Large intestine (tissue), 3 donors: ENCODE measurements at regions not wholly inside any gene's neighbourhood (a gene's known extent, or its start where the extent isn't known, plus 50 kb on each side); places are given as distances from the start of the nearest gene placed in this dataset.

Source experiments
- DNase-seq, 2 donors: peaks; one replicate each; pipeline versions ENCODE4 v3.0.0 to v3.0.0-alpha.2; 2013
- H3K27ac ChIP-seq: one replicate; pipeline ENCODE4 v1.5.1; 2013; ENCODE audit warnings: low read length
- H3K27me3 ChIP-seq: 2 replicates; pipeline ENCODE4 v1.6.1; 2013; ENCODE audit warnings: low read length; ENCODE audit not compliant: control insufficient read depth, insufficient read depth
- H3K36me3 ChIP-seq: 2 replicates; pipeline ENCODE4 v1.6.1; 2013; ENCODE audit warnings: low read length; ENCODE audit not compliant: control insufficient read depth, insufficient read depth
- H3K4me1 ChIP-seq: one replicate; pipeline ENCODE4 v1.6.1; 2013; ENCODE audit warnings: low read length; ENCODE audit not compliant: control insufficient read depth, insufficient read depth
- H3K4me3 ChIP-seq: one replicate; pipeline ENCODE4 v1.5.1; 2013; ENCODE audit warnings: low read length
- H3K9me3 ChIP-seq: one replicate; pipeline ENCODE4 v1.6.1; 2013; ENCODE audit warnings: mild to moderate bottlenecking, low read depth, low read length, moderate library complexity; ENCODE audit not compliant: control insufficient read depth
- WGBS: methylation state at CpG from one replicate; pipeline ENCODE4 v1.1.5; 2013; ENCODE audit warnings: low lambda C conversion rate; ENCODE audit not compliant: insufficient coverage; 5-methylcytosine and 5-hydroxymethylcytosine counted together

GRCh38 chr1:99566290-99567021 is 79.5 kb upstream of the PALMD start:
- Histone ChIP-seq H3K4me1 (no peaks in the 10 kb centered on the region), H3K36me3 (no peaks in the 10 kb centered on the region), H3K4me3 (no peak overlapping the region), H3K27ac (no peak overlapping the region), H3K27me3 (no peaks in the 10 kb centered on the region), H3K9me3 (no peaks in the 10 kb centered on the region)
- 100% methylated on average over 2 of the region's 4 CpGs for WGBS
- no peak for DNase-seq

DNA sequence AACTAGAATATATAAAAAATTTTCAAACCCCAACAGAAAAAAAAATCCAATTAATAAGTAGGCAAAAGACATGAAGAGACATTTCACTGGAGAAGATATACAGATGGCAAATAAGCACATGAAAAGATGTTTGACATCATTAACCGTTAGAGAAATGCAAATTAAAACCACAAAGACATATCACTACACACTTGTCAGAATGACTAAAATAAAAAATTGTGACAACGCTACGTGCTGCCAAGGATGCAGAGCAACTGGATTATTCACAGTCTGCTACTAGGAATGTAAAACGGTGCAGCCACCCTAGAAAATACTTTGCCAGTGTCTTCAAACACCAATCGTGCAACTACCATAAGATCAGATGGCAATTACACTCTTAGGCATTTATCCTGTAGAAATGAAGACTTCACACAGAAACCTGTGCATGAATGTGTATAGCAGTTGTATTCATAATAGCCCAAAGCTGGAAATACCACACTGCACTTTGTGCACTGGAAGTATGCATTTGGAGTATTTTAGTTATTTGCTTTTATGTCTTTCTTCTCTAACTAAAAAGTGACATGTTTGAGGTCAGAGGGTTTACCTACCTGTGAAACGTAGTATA is 75.3 kb upstream of the PALMD start:
- H3K4me1 ChIP-seq, result no peaks in the 10 kb centered on the region
- H3K4me3 ChIP-seq, result no peak overlapping the region
- H3K27ac ChIP-seq, result no peak overlapping the region
- H3K9me3 ChIP-seq, result no peaks in the 10 kb centered on the region
- no peaks in the 10 kb centered on the region for H3K36me3 ChIP-seq
- 100% methylated on average over 1 of the region's 6 CpGs for WGBS
- H3K27me3 ChIP-seq, result no peaks in the 10 kb centered on the region
- no peak for DNase-seq

- H3K4me3 ChIP-seq, result no peak overlapping the region
- DNase-seq, result no peak
- 14% methylated on average over 2 of the region's 6 CpGs for WGBS
- no peaks in the 10 kb centered on the region for H3K27me3 ChIP-seq
- H3K36me3 ChIP-seq, result no peaks in the 10 kb centered on the region
- no peaks in the 10 kb centered on the region for H3K9me3 ChIP-seq
- no peak overlapping the region for H3K27ac ChIP-seq
- no peaks in the 10 kb centered on the region for H3K4me1 ChIP-seq
These were observed 74.7 kb upstream of the PALMD start for GRCh38 chr1:99571092-99571734.

DNA sequence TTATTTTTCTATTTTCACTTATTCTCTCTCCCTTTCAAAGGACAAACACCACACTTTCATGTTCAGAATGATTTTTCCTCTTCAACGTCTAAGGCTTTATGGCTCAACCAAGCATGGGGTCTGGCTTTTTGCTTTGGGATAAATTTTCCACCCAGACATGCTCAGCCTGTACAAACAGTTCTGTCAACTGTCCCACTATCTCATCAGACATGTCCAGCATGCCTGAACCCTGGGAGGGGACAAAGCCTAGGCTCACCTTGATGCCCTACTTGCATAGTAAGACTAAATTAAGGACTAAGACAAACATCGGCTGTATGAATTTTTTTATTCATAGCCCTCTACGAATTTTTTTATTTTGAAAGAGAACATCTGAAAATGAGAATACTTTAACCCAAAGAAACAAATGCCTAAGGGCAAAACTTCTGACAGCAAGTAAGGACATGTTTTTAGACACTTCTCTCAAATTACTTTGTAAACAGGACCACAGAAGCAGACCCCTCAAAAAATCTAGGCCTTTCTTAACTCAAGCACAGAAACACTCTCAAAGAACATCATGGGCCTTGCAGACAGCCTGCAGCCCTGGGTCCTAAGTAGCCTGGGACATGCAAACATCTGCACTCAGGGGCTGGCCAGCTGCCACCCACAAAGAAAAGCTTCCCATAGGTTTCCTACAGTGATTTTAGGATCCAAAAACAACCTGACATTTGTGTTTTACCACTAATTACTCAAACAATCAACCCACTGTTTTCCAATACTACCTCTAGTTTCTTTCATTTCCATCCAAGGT is 72.3 kb upstream of the PALMD start:
- Histone ChIP-seq H3K27me3 (no peaks in the 10 kb centered on the region), H3K4me1 (no peaks in the 10 kb centered on the region), H3K27ac (no peak overlapping the region), H3K36me3 (no peaks in the 10 kb centered on the region), H3K4me3 (no peak overlapping the region), H3K9me3 (no peaks in the 10 kb centered on the region)
- WGBS, result no CpG with 5 or more reads among the region's 3 CpGs
- DNase-seq, result no peak

DNA sequence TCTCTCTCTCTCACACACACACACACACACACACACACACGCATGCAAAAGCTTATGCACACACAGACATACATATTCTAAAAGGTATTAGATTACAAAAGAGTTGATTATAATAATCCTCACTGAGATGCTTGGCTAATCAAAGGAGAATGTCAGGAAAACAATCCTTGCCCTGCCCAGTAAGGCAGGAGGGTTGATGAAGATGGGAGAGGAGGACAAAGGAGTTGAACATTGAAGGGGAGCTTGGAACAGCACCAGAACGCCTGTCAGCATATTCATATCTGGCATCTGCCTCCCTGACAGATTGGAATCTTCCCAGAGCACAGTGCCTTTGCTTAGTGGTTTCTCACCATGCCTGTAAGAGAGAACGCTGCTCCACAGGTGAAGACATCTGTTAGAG is 68.6 kb upstream of the PALMD start:
- no peak for DNase-seq
- H3K36me3 ChIP-seq, result no peaks in the 10 kb centered on the region
- no peak overlapping the region for H3K27ac ChIP-seq
- no peaks in the 10 kb centered on the region for H3K9me3 ChIP-seq
- no peaks in the 10 kb centered on the region for H3K27me3 ChIP-seq
- WGBS, result no CpG with 5 or more reads among the region's 3 CpGs
- H3K4me3 ChIP-seq, result no peak overlapping the region
- no peaks in the 10 kb centered on the region for H3K4me1 ChIP-seq

GRCh38 chr1:99579691-99580172 is 66.2 kb upstream of the PALMD start:
- no peaks in the 10 kb centered on the region for H3K36me3 ChIP-seq
- no peak overlapping the region for H3K4me3 ChIP-seq
- DNase-seq, result no peak
- H3K9me3 ChIP-seq, result no peaks in the 10 kb centered on the region
- no CpG with 5 or more reads among the region's 2 CpGs for whole genome bisulfite sequencing
- H3K4me1 ChIP-seq, result no peaks in the 10 kb centered on the region
- no peak overlapping the region for H3K27ac ChIP-seq
- H3K27me3 ChIP-seq, result no peaks in the 10 kb centered on the region

GRCh38 chr1:99580451-99580850 is 65.5 kb upstream of the PALMD start:
- Histone ChIP-seq H3K4me1 (no peaks in the 10 kb centered on the region), H3K36me3 (no peaks in the 10 kb centered on the region), H3K27ac (no peak overlapping the region), H3K9me3 (no peaks in the 10 kb centered on the region), H3K27me3 (no peaks in the 10 kb centered on the region), H3K4me3 (no peak overlapping the region)
- DNase-seq, result no peak
- WGBS, result no CpG with 5 or more reads among the region's 6 CpGs

DNA sequence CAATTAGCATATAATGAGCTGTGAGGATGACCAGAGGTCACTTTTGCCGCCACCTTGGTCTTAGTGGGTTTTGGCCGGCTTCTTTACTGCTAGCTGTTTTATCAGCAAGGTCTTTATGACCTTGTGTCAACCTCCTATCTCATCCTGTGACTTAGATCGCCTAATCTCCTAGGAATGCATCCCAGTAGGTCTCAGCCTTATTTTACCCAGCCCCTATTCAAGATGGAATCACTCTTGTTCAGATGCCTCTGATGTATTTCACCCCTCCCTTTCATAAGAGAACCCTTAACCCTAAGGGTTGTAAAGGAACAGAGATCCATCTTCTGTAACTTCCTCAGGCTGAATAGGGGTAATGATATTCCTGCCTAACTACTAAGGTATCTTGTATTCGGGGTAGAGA is 58.9 kb upstream of the PALMD start:
- H3K4me1 ChIP-seq, result no peaks in the 10 kb centered on the region
- H3K27me3 ChIP-seq, result no peaks in the 10 kb centered on the region
- no peak overlapping the region for H3K4me3 ChIP-seq
- H3K36me3 ChIP-seq, result no peaks in the 10 kb centered on the region
- 0% methylated on average over 1 of the region's 4 CpGs for WGBS
- DNase-seq, result no peak
- no peak overlapping the region for H3K27ac ChIP-seq
- H3K9me3 ChIP-seq, result no peaks in the 10 kb centered on the region

DNA sequence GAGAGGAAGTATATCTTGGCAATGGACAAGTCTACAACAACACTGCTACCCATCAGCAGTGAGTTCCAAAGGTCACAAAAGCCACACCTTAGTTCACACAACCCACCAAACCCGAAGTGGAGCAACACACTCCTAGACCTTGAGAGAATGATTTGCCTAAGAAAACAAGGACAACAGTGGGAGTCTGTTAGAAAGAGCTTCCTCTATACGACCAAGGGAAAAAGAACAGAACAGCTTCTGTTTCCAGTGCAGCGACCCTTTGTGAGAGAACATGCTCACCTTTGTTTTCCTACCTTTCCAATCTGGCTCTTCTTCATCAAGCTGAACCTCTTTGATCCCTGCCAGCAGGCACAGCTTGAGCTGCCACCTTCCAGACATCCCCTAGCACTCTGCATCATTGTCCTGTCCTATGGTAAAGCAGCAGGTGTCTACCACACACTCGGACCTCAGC is 56.7 kb upstream of the PALMD start:
- H3K4me1 ChIP-seq, result no peaks in the 10 kb centered on the region
- no peak overlapping the region for H3K4me3 ChIP-seq
- WGBS, result 17% methylated on average over 1 of the region's 4 CpGs
- DNase-seq, result peak in 1 of 2 donors; percentile 19
- no peaks in the 10 kb centered on the region for H3K9me3 ChIP-seq
- H3K27me3 ChIP-seq, result no peaks in the 10 kb centered on the region
- H3K27ac ChIP-seq, result no peak overlapping the region
- no peaks in the 10 kb centered on the region for H3K36me3 ChIP-seq

DNA sequence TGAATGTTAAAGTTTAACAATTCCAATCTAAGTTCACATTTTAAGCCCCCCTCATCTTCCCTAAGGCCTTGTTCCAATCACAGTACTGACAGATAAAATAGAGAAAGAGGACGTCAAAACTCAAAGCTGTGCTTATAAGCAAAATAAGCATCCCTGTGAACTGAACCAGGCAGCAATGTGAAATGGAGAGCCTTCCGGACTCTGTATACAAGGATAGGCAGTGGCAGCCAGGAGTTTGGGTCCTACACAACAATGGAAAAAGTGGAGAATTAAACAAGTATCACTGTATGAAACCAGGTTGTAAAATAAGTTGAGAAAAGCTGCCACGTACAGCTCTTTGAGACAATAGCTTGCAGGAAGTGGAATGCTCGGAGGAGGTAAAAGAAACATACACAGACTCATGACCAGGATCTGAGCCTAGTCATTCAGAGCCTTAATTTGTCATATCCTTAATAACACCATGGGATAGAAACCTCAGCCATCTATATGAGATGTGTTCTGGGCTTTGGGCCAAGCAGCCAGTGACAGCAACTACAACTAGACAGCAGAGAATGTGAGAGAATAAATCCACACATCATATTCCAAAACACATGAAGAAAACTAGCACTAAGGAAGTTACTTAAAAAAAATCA is 55.2 kb upstream of the PALMD start:
- Histone ChIP-seq H3K27ac (no peak overlapping the region), H3K4me1 (no peaks in the 10 kb centered on the region), H3K27me3 (no peaks in the 10 kb centered on the region), H3K4me3 (no peak overlapping the region), H3K36me3 (no peaks in the 10 kb centered on the region), H3K9me3 (no peaks in the 10 kb centered on the region)
- DNase-seq, result peak in 1 of 2 donors; percentile 6
- WGBS, result 20% methylated on average over 1 of the region's 4 CpGs
